ENCODE measurements at regions not wholly inside any gene's neighbourhood (a gene's known extent, or its start where the extent isn't known, plus 50 kb on each side); places are given as distances from the start of the nearest gene placed in this dataset.

GRCh38 chr14:98227727-98228111 lies 1044.3 kb downstream of the BCL11B start:
- Histone ChIP-seq H3K27ac (ENCODE audit: low read length) (no peak overlapping the region), H3K27me3 (ENCODE audit: control insufficient read depth, insufficient read depth) (no peaks in the 10 kb centered on the region), H3K4me1 (ENCODE audit: control insufficient read depth, insufficient read depth, low read length) (no peaks in the 10 kb centered on the region), H3K4me3 (ENCODE audit: low read length) (no peak overlapping the region), H3K9me3 (ENCODE audit: control insufficient read depth, low read length) (no peaks in the 10 kb centered on the region)
- ATAC-seq: no peak
- 77% methylated on average over 3 of the region's 3 CpGs for WGBS
- no peak for DNase-seq
- intact Hi-C loops (cut with DNase I): no loop called here

- DNase-seq (no peak), ATAC-seq (no peak)
- Histone ChIP-seq H3K27me3 (ENCODE audit: control insufficient read depth, insufficient read depth) (no peaks in the 10 kb centered on the region), H3K9me3 (ENCODE audit: control insufficient read depth, low read length) (no peaks in the 10 kb centered on the region), H3K27ac (ENCODE audit: low read length) (no peak overlapping the region), H3K4me1 (ENCODE audit: control insufficient read depth, insufficient read depth, low read length) (no peaks in the 10 kb centered on the region), H3K4me3 (ENCODE audit: low read length) (no peak overlapping the region)
- WGBS: 56% methylated on average over 12 of the region's 12 CpGs
- intact Hi-C loops (cut with DNase I): no loop called here
These were observed 1042.2 kb downstream of the BCL11B start for GRCh38 chr14:98229656-98230366.

- Histone ChIP-seq H3K4me3 (ENCODE audit: low read length) (no peak overlapping the region), H3K27ac (ENCODE audit: low read length) (no peak overlapping the region), H3K9me3 (ENCODE audit: control insufficient read depth, low read length) (no peaks in the 10 kb centered on the region), H3K27me3 (ENCODE audit: control insufficient read depth, insufficient read depth) (no peaks in the 10 kb centered on the region), H3K4me1 (ENCODE audit: control insufficient read depth, insufficient read depth, low read length) (no peaks in the 10 kb centered on the region)
- intact Hi-C loops (cut with DNase I): no loop called here
- DNase-seq (no peak), ATAC-seq (no peak)
- 66% methylated on average over 7 of the region's 7 CpGs for WGBS
These were observed 1041.6 kb downstream of the BCL11B start for GRCh38 chr14:98230411-98230810.

GRCh38 chr14:98231210-98231609 lies 1040.8 kb downstream of the BCL11B start:
- H3K4me1 ChIP-seq (ENCODE audit: control insufficient read depth, insufficient read depth, low read length): no peaks in the 10 kb centered on the region
- WGBS: 85% methylated on average over 2 of the region's 2 CpGs
- no peak overlapping the region for H3K4me3 ChIP-seq (ENCODE audit: low read length)
- H3K9me3 ChIP-seq (ENCODE audit: control insufficient read depth, low read length): no peaks in the 10 kb centered on the region
- H3K27me3 ChIP-seq (ENCODE audit: control insufficient read depth, insufficient read depth): no peaks in the 10 kb centered on the region
- intact Hi-C loops (cut with DNase I): no loop called here
- ATAC-seq (no peak), DNase-seq (no peak)
- H3K27ac ChIP-seq (ENCODE audit: low read length): no peak overlapping the region

GRCh38 chr14:98233656-98234055 lies 1038.3 kb downstream of the BCL11B start:
- 66% methylated on average over 6 of the region's 6 CpGs for WGBS
- H3K27me3 ChIP-seq (ENCODE audit: control insufficient read depth, insufficient read depth): no peaks in the 10 kb centered on the region
- no peak overlapping the region for H3K4me3 ChIP-seq (ENCODE audit: low read length)
- H3K4me1 ChIP-seq (ENCODE audit: control insufficient read depth, insufficient read depth, low read length): no peaks in the 10 kb centered on the region
- intact Hi-C loops (cut with DNase I): no loop called here
- ATAC-seq (no peak), DNase-seq (no peak)
- no peaks in the 10 kb centered on the region for H3K9me3 ChIP-seq (ENCODE audit: control insufficient read depth, low read length)
- H3K27ac ChIP-seq (ENCODE audit: low read length): no peak overlapping the region

GRCh38 chr14:98234208-98234607 lies 1037.8 kb downstream of the BCL11B start:
- intact Hi-C loops (cut with DNase I): no loop called here
- ATAC-seq: no peak
- DNase-seq: no peak
- Histone ChIP-seq H3K9me3 (ENCODE audit: control insufficient read depth, low read length) (no peaks in the 10 kb centered on the region), H3K27ac (ENCODE audit: low read length) (no peak overlapping the region), H3K4me3 (ENCODE audit: low read length) (no peak overlapping the region), H3K4me1 (ENCODE audit: control insufficient read depth, insufficient read depth, low read length) (no peaks in the 10 kb centered on the region), H3K27me3 (ENCODE audit: control insufficient read depth, insufficient read depth) (no peaks in the 10 kb centered on the region)
- 59% methylated on average over 2 of the region's 2 CpGs for WGBS

GRCh38 chr14:98236314-98236713 lies 1035.7 kb downstream of the BCL11B start:
- Histone ChIP-seq H3K27ac (ENCODE audit: low read length) (no peak overlapping the region), H3K27me3 (ENCODE audit: control insufficient read depth, insufficient read depth) (no peaks in the 10 kb centered on the region), H3K4me3 (ENCODE audit: low read length) (no peak overlapping the region), H3K9me3 (ENCODE audit: control insufficient read depth, low read length) (no peaks in the 10 kb centered on the region), H3K4me1 (ENCODE audit: control insufficient read depth, insufficient read depth, low read length) (no peaks in the 10 kb centered on the region)
- intact Hi-C loops (cut with DNase I): no loop called here
- DNase-seq (no peak), ATAC-seq (no peak)
- 81% methylated on average over 3 of the region's 3 CpGs for WGBS

- Histone ChIP-seq H3K4me3 (ENCODE audit: low read length) (no peak overlapping the region), H3K27ac (ENCODE audit: low read length) (no peak overlapping the region), H3K9me3 (ENCODE audit: control insufficient read depth, low read length) (no peaks in the 10 kb centered on the region), H3K27me3 (ENCODE audit: control insufficient read depth, insufficient read depth) (no peaks in the 10 kb centered on the region), H3K4me1 (ENCODE audit: control insufficient read depth, insufficient read depth, low read length) (no peaks in the 10 kb centered on the region)
- intact Hi-C loops (cut with DNase I): no loop called here
- 79% methylated on average over 4 of the region's 4 CpGs for WGBS
- ATAC-seq (no peak), DNase-seq (no peak)
These were observed 1034.1 kb downstream of the BCL11B start for GRCh38 chr14:98237939-98238338.

- no peaks in the 10 kb centered on the region for H3K4me1 ChIP-seq (ENCODE audit: control insufficient read depth, insufficient read depth, low read length)
- H3K4me3 ChIP-seq (ENCODE audit: low read length): no peak overlapping the region
- no peak overlapping the region for H3K27ac ChIP-seq (ENCODE audit: low read length)
- no peaks in the 10 kb centered on the region for H3K9me3 ChIP-seq (ENCODE audit: control insufficient read depth, low read length)
- intact Hi-C loops (cut with DNase I): no loop called here
- DNase-seq: no peak
- no peak for ATAC-seq
- 86% methylated on average over 4 of the region's 4 CpGs for whole genome bisulfite sequencing
- no peaks in the 10 kb centered on the region for H3K27me3 ChIP-seq (ENCODE audit: control insufficient read depth, insufficient read depth)
These were observed 1031.6 kb downstream of the BCL11B start for GRCh38 chr14:98240376-98240775.

GRCh38 chr14:98242903-98243302 lies 1029.1 kb downstream of the BCL11B start:
- DNase-seq: no peak
- 69% methylated on average over 6 of the region's 6 CpGs for WGBS
- Histone ChIP-seq H3K27ac (ENCODE audit: low read length) (no peak overlapping the region), H3K9me3 (ENCODE audit: control insufficient read depth, low read length) (no peaks in the 10 kb centered on the region), H3K4me1 (ENCODE audit: control insufficient read depth, insufficient read depth, low read length) (no peaks in the 10 kb centered on the region), H3K4me3 (ENCODE audit: low read length) (no peak overlapping the region), H3K27me3 (ENCODE audit: control insufficient read depth, insufficient read depth) (no peaks in the 10 kb centered on the region)
- intact Hi-C loops (cut with DNase I): no loop called here
- ATAC-seq: no peak

GRCh38 chr14:98243332-98243731 lies 1028.7 kb downstream of the BCL11B start:
- ATAC-seq (no peak), DNase-seq (no peak)
- intact Hi-C loops (cut with DNase I): no loop called here
- no peak overlapping the region for H3K4me3 ChIP-seq (ENCODE audit: low read length)
- H3K9me3 ChIP-seq (ENCODE audit: control insufficient read depth, low read length): no peaks in the 10 kb centered on the region
- 66% methylated on average over 4 of the region's 4 CpGs for WGBS
- H3K4me1 ChIP-seq (ENCODE audit: control insufficient read depth, insufficient read depth, low read length): no peaks in the 10 kb centered on the region
- H3K27me3 ChIP-seq (ENCODE audit: control insufficient read depth, insufficient read depth): no peaks in the 10 kb centered on the region
- H3K27ac ChIP-seq (ENCODE audit: low read length): no peak overlapping the region
